DOHH2 (cell line): ENCODE measurements at regions not wholly inside any gene's neighbourhood (a gene's known extent, or its start where the extent isn't known, plus 50 kb on each side); places are given as distances from the start of the nearest gene placed in this dataset.

ENCODE experiments used
- CTCF ChIP-seq: fragments of 200-600 bp; sonication (generic); IDR thresholded peaks from one replicate; pipeline ENCODE4 v1.5.1; 2014; ENCODE audit warnings: antibody characterized with exemption, mild to moderate bottlenecking, low read depth, low read length; ENCODE audit not compliant: poor library complexity, severe bottlenecking
- EZH2phosphoT487 ChIP-seq: fragments of 200-600 bp; sonication (generic); IDR thresholded peaks from 2 replicates; pipeline ENCODE4 v1.6.1; 2017; ENCODE audit warnings: borderline replicate concordance, mild to moderate bottlenecking, antibody characterized with exemption, low read length, moderate library complexity, mixed read lengths

- TF ChIP-seq CTCF (no peak), EZH2phosphoT487 (no peak)
These were observed 276.6 kb upstream of the NAV3 start for GRCh38 chr12:77553976-77554619.
